Hepatocyte (in vitro differentiated cells): ENCODE measurements at regions not wholly inside any gene's neighbourhood (a gene's known extent, or its start where the extent isn't known, plus 50 kb on each side); places are given as distances from the start of the nearest gene placed in this dataset.

Source experiments
- EZH2 ChIP-seq: fragments of 200-600 bp; sonication (generic); IDR thresholded peaks from 2 replicates; pipeline ENCODE4 v1.6.1; 2016; ENCODE audit warnings: antibody characterized with exemption, mild to moderate bottlenecking, borderline replicate concordance
- TF ChIP-seq, protein P1 (sequence below): fragments of 200-600 bp; sonication (generic); IDR thresholded peaks from 2 replicates; pipeline ENCODE4 v1.5.1; 2016; ENCODE audit warnings: antibody characterized with exemption, mild to moderate bottlenecking; ENCODE audit not compliant: poor library complexity

- TF ChIP-seq, protein P1, sequence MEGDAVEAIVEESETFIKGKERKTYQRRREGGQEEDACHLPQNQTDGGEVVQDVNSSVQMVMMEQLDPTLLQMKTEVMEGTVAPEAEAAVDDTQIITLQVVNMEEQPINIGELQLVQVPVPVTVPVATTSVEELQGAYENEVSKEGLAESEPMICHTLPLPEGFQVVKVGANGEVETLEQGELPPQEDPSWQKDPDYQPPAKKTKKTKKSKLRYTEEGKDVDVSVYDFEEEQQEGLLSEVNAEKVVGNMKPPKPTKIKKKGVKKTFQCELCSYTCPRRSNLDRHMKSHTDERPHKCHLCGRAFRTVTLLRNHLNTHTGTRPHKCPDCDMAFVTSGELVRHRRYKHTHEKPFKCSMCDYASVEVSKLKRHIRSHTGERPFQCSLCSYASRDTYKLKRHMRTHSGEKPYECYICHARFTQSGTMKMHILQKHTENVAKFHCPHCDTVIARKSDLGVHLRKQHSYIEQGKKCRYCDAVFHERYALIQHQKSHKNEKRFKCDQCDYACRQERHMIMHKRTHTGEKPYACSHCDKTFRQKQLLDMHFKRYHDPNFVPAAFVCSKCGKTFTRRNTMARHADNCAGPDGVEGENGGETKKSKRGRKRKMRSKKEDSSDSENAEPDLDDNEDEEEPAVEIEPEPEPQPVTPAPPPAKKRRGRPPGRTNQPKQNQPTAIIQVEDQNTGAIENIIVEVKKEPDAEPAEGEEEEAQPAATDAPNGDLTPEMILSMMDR: no peak
- TF ChIP-seq EZH2: no peak
Observed at GRCh38 chr5:68771732-68772131, 322.1 kb upstream of the SLC30A5 start.
